ENCODE measurements at regions not wholly inside any gene's neighbourhood (a gene's known extent, or its start where the extent isn't known, plus 50 kb on each side); places are given as distances from the start of the nearest gene placed in this dataset.

DNA sequence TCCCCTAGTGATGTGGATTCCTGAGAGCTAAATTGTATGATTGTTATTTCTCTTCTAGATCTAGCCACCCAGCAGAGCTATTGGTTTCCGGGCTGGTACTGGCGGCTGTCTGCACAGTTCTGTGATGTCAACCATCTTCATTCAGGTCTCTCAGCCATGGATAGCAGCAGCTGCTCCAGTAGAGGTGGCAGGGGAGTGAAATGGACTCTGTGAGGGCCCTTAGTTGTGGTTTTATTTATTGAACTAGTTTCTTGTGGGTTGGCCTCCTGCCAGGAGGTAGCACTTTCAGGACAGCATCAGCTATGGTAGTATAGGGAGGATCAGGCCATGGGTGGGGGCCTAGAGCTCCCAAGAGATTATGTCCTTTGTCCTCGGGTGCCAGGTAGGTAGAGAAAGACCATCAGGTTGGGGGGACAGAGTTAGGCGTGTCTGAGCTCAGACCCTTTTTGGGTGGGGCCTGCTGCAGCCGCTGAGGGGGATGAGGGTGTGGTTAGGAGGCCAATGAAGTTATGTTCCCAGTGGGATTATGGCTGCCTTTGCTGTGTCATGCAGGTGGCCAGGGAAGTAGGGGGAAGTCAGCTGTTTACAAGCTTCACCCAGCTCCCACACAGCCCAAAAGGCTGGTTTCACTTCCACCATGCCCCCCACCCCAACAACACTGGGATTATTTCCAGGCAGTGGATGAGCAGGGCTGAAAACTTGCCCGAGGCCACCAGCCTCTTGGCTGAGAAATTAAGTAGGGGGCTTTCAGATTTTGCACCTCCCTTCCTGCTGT lies 55.1 kb upstream of the RGS4 start:
- Histone ChIP-seq H3K36me3 (no peaks in the 10 kb centered on the region), H3K9me3 (no peaks in the 10 kb centered on the region), H3K4me1 (no peaks in the 10 kb centered on the region), H3K4me3 (no peak overlapping the region), H3K27ac (no peak overlapping the region), H3K27me3 (no peaks in the 10 kb centered on the region)
- in situ Hi-C loops (cut with MboI; ENCODE audit: low pct_ligation_motif_present in 1 of 4, low pct_unique_long_range_greater_than_20kb in 1 of 4, low sequenced_read_pairs in 3 of 4), result no loop called here
- TF ChIP-seq EP300 (IDR thresholded peaks at IDR 0.05; ENCODE audit: low read depth), result no peak
- no peak for TF ChIP-seq POLR2A (IDR thresholded peaks at IDR 0.05)
- TF ChIP-seq POLR2AphosphoS5 (IDR thresholded peaks at IDR 0.05), result no peak
- TF ChIP-seq, protein P1, sequence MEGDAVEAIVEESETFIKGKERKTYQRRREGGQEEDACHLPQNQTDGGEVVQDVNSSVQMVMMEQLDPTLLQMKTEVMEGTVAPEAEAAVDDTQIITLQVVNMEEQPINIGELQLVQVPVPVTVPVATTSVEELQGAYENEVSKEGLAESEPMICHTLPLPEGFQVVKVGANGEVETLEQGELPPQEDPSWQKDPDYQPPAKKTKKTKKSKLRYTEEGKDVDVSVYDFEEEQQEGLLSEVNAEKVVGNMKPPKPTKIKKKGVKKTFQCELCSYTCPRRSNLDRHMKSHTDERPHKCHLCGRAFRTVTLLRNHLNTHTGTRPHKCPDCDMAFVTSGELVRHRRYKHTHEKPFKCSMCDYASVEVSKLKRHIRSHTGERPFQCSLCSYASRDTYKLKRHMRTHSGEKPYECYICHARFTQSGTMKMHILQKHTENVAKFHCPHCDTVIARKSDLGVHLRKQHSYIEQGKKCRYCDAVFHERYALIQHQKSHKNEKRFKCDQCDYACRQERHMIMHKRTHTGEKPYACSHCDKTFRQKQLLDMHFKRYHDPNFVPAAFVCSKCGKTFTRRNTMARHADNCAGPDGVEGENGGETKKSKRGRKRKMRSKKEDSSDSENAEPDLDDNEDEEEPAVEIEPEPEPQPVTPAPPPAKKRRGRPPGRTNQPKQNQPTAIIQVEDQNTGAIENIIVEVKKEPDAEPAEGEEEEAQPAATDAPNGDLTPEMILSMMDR (IDR thresholded peaks at IDR 0.05), result no peak
- 0 to 61% methylated on average over 1 to 6 of the region's 6 CpGs for WGBS, 2 donors (ENCODE audit: low coverage in 1 of 2)
- intact Hi-C loops (cut with DNase I; ENCODE audit: low total_unique reads), result no loop called here
- no peak for DNase-seq

DNA sequence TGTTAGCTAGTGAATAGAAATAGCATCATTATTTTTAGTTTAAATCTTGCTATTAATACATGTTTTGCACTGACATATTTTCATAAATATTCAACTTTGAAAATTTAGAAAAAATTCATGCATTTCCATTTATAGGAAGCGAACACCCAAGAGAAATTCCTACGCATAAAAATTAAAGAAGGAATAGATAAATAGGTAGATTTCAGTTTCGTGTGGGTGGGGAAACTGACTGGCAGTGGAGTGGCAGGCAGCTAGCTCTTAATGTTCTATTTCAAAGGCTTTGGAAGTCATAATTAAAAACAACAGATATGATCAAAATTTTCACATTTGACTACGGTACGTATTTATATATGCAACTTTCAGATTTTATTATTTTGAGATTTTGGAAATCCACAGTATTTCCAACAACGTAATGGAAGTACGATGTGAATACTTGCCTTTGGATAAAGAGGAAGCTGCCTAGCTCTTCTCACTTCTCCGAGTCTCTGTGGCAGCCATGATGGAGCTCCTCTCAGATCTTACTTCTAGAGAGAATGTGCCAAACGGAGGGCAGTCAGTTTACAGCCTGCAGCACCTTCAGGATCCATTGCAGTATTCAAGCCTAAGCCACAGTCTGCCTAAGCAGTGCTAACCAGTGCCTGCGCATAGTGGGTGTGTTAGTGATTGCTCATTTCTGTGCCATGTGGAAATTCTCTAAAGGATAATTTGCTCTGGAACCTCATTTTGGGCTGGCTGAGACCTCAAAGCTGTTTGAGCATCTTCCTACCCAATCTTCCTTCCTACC lies 62.9 kb upstream of the RGS4 start:
- in situ Hi-C loops (cut with MboI; ENCODE audit: low pct_ligation_motif_present in 1 of 4, low pct_unique_long_range_greater_than_20kb in 1 of 4, low sequenced_read_pairs in 3 of 4), result no loop called here
- Histone ChIP-seq H3K9me3 (no peaks in the 10 kb centered on the region), H3K4me1 (no peaks in the 10 kb centered on the region), H3K27me3 (no peaks in the 10 kb centered on the region), H3K36me3 (no peaks in the 10 kb centered on the region), H3K4me3 (no peak overlapping the region), H3K27ac (no peak overlapping the region)
- no peak for DNase-seq
- intact Hi-C loops (cut with DNase I; ENCODE audit: low total_unique reads), result no loop called here
- TF ChIP-seq, protein P1 (IDR thresholded peaks at IDR 0.05), result no peak
- no peak for TF ChIP-seq EP300 (IDR thresholded peaks at IDR 0.05; ENCODE audit: low read depth)
- no peak for TF ChIP-seq POLR2A (IDR thresholded peaks at IDR 0.05)
- no peak for TF ChIP-seq POLR2AphosphoS5 (IDR thresholded peaks at IDR 0.05)
- WGBS, 2 donors (ENCODE audit: low coverage in 1 of 2), result 77 to 87% methylated on average over 6 to 10 of the region's 10 CpGs

DNA sequence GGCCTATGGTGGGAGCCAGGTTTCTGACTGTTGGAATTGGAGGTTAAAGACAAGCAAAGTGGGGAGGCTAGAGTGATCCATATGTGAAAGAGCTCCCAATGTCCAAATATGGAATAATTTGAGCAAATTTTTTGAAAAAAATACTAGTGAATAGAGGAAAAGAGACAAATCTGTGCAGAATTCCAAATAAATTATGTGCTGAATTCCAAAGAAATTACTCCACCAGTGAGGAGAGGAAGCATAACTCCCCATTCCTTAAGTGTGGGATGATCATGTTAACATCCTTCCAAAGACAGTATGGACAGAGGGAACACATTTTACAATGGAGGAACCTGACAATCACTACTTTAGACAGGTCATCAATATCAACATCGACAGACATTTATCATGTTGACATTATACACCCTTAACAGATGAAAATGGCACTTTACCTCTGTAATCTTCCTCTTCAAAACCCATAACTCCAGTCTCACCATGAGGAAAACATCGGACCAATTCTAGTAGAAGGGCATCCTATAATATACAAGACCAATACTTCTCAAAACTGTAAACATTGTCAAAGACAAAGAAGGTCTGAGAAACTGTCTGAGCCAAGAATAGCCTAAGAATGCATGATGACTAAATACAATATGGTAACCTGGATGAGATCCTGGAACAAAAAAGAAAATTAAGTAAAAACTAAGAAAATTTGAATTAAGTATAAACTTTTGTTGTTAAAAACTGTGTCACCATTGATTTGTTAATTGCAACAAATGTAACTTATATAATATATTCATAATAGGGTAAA lies 71.5 kb upstream of the RGS4 start:
- H3K27me3 ChIP-seq, result no peaks in the 10 kb centered on the region
- TF ChIP-seq, protein P1 (IDR thresholded peaks at IDR 0.05), result no peak
- no peaks in the 10 kb centered on the region for H3K9me3 ChIP-seq
- intact Hi-C loops (cut with DNase I; ENCODE audit: low total_unique reads), result no loop called here
- no peak overlapping the region for H3K4me3 ChIP-seq
- no peaks in the 10 kb centered on the region for H3K4me1 ChIP-seq
- no peaks in the 10 kb centered on the region for H3K36me3 ChIP-seq
- WGBS, 2 donors (ENCODE audit: low coverage in 1 of 2), result 77 to 90% methylated on average over 2 of the region's 2 CpGs
- in situ Hi-C loops (cut with MboI; ENCODE audit: low pct_ligation_motif_present in 1 of 4, low pct_unique_long_range_greater_than_20kb in 1 of 4, low sequenced_read_pairs in 3 of 4), result no loop called here
- no peak for DNase-seq
- H3K27ac ChIP-seq, result no peak overlapping the region

DNA sequence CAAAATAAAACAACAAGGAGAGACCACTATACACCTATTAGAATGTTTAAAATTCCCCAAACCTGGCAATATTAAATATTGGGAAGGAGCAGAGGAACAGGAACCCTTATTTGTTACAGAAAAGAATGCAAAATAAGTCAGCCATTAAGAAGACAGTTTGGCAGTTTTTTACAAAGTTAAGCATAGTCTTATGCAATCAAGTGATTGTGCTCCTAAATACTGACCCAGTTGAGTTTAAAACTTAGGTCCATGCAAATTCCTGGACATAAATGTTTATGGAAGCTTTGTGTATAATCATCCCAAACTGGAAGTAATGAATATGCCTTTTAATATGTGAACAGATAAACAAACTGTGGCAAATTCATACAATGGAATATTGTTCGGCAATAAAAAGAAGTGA lies 72.9 kb upstream of the RGS4 start:
- WGBS, 2 donors (ENCODE audit: low coverage in 1 of 2), result 80 to 83% methylated on average over 1 of the region's 1 CpG
- in situ Hi-C loops (cut with MboI; ENCODE audit: low pct_ligation_motif_present in 1 of 4, low pct_unique_long_range_greater_than_20kb in 1 of 4, low sequenced_read_pairs in 3 of 4), result no loop called here
- Histone ChIP-seq H3K4me3 (no peak overlapping the region), H3K27ac (no peak overlapping the region), H3K9me3 (no peaks in the 10 kb centered on the region), H3K27me3 (no peaks in the 10 kb centered on the region), H3K36me3 (no peaks in the 10 kb centered on the region), H3K4me1 (no peaks in the 10 kb centered on the region)
- no peak for DNase-seq
- TF ChIP-seq EP300 (IDR thresholded peaks at IDR 0.05; ENCODE audit: low read depth) (no peak), POLR2AphosphoS5 (IDR thresholded peaks at IDR 0.05) (no peak), POLR2A (IDR thresholded peaks at IDR 0.05) (no peak)
- TF ChIP-seq, protein P1 (IDR thresholded peaks at IDR 0.05), result no peak
- intact Hi-C loops (cut with DNase I; ENCODE audit: low total_unique reads), result no loop called here

Measured in transverse colon (tissue), 4 donors.